ENCODE measurements at regions not wholly inside any gene's neighbourhood (a gene's known extent, or its start where the extent isn't known, plus 50 kb on each side); places are given as distances from the start of the nearest gene placed in this dataset.

- H3K27ac ChIP-seq (ENCODE audit: low read depth, low read length): no peak overlapping the region
- H3K9me3 ChIP-seq (ENCODE audit: insufficient read depth, low read length): no peaks in the 10 kb centered on the region
- H3F3A ChIP-seq (ENCODE audit: insufficient read depth): no peaks in the 10 kb centered on the region
- no peaks in the 10 kb centered on the region for H3K27me3 ChIP-seq (ENCODE audit: low read length)
- no peaks in the 10 kb centered on the region for H3K36me3 ChIP-seq (ENCODE audit: low read length)
- TF ChIP-seq CTCF (IDR thresholded peaks at IDR 0.05; ENCODE audit: insufficient read depth, low read length, poor library complexity, severe bottlenecking) (no peak), EZH2phosphoT487 (conservative IDR thresholded peaks at IDR 0.05; ENCODE audit: low read length) (no peak)
- no peak overlapping the region for H3K4me3 ChIP-seq (ENCODE audit: insufficient read depth, low read length, poor library complexity, severe bottlenecking)
- H2AFZ ChIP-seq (ENCODE audit: low read depth, low read length, severe bottlenecking): no peak overlapping the region
- no peak overlapping the region for H3K4me2 ChIP-seq (ENCODE audit: low read depth, low read length, poor library complexity, severe bottlenecking)
- H3K9me2 ChIP-seq (replicated peaks; ENCODE audit: insufficient read depth, low read length): no peaks in the 10 kb centered on the region
- no peaks in the 10 kb centered on the region for H4K20me1 ChIP-seq (ENCODE audit: low read depth, low read length)
- H3K9ac ChIP-seq (ENCODE audit: low read length): no peak overlapping the region
- no peaks in the 10 kb centered on the region for H3K79me2 ChIP-seq (ENCODE audit: insufficient read depth, low read length)
Observed at GRCh38 chr10:44478876-44479705, 94.2 kb upstream of the CXCL12 start.

- Histone ChIP-seq H3K27me3 (ENCODE audit: low read length) (no peaks in the 10 kb centered on the region), H3F3A (ENCODE audit: insufficient read depth) (no peaks in the 10 kb centered on the region), H3K9me2 (replicated peaks; ENCODE audit: insufficient read depth, low read length) (no peaks in the 10 kb centered on the region), H3K4me3 (ENCODE audit: insufficient read depth, low read length, poor library complexity, severe bottlenecking) (no peak overlapping the region), H4K20me1 (ENCODE audit: low read depth, low read length) (no peaks in the 10 kb centered on the region), H3K36me3 (ENCODE audit: low read length) (no peaks in the 10 kb centered on the region), H3K9me3 (ENCODE audit: insufficient read depth, low read length) (no peaks in the 10 kb centered on the region), H2AFZ (ENCODE audit: low read depth, low read length, severe bottlenecking) (no peak overlapping the region), H3K4me2 (ENCODE audit: low read depth, low read length, poor library complexity, severe bottlenecking) (no peak overlapping the region), H3K79me2 (ENCODE audit: insufficient read depth, low read length) (no peaks in the 10 kb centered on the region), H3K9ac (ENCODE audit: low read length) (no peak overlapping the region), H3K27ac (ENCODE audit: low read depth, low read length) (no peak overlapping the region)
- no peak for TF ChIP-seq EZH2phosphoT487 (conservative IDR thresholded peaks at IDR 0.05; ENCODE audit: low read length)
- no peak for TF ChIP-seq CTCF (IDR thresholded peaks at IDR 0.05; ENCODE audit: insufficient read depth, low read length, poor library complexity, severe bottlenecking)
Observed at GRCh38 chr10:44492678-44493077, 107.8 kb upstream of the CXCL12 start.

- no peak overlapping the region for H3K4me2 ChIP-seq (ENCODE audit: low read depth, low read length, poor library complexity, severe bottlenecking)
- H3F3A ChIP-seq (ENCODE audit: insufficient read depth): no peaks in the 10 kb centered on the region
- H3K79me2 ChIP-seq (ENCODE audit: insufficient read depth, low read length): no peaks in the 10 kb centered on the region
- H3K4me3 ChIP-seq (ENCODE audit: insufficient read depth, low read length, poor library complexity, severe bottlenecking): no peak overlapping the region
- H3K27me3 ChIP-seq (ENCODE audit: low read length): no peaks in the 10 kb centered on the region
- no peaks in the 10 kb centered on the region for H3K9me2 ChIP-seq (replicated peaks; ENCODE audit: insufficient read depth, low read length)
- H3K27ac ChIP-seq (ENCODE audit: low read depth, low read length): no peak overlapping the region
- H2AFZ ChIP-seq (ENCODE audit: low read depth, low read length, severe bottlenecking): no peak overlapping the region
- no peaks in the 10 kb centered on the region; the same call in 1 of the 2 replicates for H4K20me1 ChIP-seq (ENCODE audit: low read depth, low read length)
- 0 out of 2 replicates have a peak, but pooled peaks cover 6% of the 10 kb centered on the region for H3K9me3 ChIP-seq (ENCODE audit: insufficient read depth, low read length)
- H3K36me3 ChIP-seq (ENCODE audit: low read length): no peaks in the 10 kb centered on the region
- H3K9ac ChIP-seq (ENCODE audit: low read length): no peak overlapping the region
- TF ChIP-seq EZH2phosphoT487 (conservative IDR thresholded peaks at IDR 0.05; ENCODE audit: low read length) (no peak), CTCF (IDR thresholded peaks at IDR 0.05; ENCODE audit: insufficient read depth, low read length, poor library complexity, severe bottlenecking) (no peak)
Observed at GRCh38 chr10:44498222-44498621, 113.3 kb upstream of the CXCL12 start.
